ENCODE measurements at regions not wholly inside any gene's neighbourhood (a gene's known extent, or its start where the extent isn't known, plus 50 kb on each side); places are given as distances from the start of the nearest gene placed in this dataset.
"Not testable (repeated sequence)": the region's sequence is repeated elsewhere in the genome, so short reads cannot be mapped to it uniquely, and the experiment has no call there.

DNA sequence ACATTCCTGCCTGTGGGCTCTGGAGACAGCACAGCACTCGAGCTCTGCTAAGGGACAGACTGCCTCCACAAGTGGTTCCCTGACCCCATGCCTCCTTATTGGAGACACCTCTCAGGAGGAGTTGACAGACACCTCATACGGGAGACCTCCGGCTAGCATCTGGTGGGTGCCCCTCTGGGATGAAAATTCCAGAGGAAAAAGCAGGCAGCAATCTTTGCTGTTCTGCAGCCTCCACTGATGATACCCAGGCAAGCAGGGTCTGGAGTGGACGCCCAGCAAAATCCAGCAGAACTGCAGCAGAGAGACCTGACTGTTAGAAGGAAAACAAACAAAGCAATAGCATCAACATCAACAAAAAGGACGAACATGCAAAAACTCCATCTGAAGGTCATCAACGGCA lies 639.4 kb downstream of the SLC16A7 start:
- Mint-ChIP-seq H3K9me3 (peaks cover 6% of the 10 kb centered on the region), H3K4me3 (no peak overlapping the region), H3K36me3 (ENCODE audit: low read depth) (no peaks in the 10 kb centered on the region), H3K27me3 (ENCODE audit: low read depth) (no peaks in the 10 kb centered on the region), H3K4me1 (no peaks in the 10 kb centered on the region), H3K27ac (ENCODE audit: unreplicated experiment) (no peak overlapping the region)
- TF ChIP-seq, protein P1, sequence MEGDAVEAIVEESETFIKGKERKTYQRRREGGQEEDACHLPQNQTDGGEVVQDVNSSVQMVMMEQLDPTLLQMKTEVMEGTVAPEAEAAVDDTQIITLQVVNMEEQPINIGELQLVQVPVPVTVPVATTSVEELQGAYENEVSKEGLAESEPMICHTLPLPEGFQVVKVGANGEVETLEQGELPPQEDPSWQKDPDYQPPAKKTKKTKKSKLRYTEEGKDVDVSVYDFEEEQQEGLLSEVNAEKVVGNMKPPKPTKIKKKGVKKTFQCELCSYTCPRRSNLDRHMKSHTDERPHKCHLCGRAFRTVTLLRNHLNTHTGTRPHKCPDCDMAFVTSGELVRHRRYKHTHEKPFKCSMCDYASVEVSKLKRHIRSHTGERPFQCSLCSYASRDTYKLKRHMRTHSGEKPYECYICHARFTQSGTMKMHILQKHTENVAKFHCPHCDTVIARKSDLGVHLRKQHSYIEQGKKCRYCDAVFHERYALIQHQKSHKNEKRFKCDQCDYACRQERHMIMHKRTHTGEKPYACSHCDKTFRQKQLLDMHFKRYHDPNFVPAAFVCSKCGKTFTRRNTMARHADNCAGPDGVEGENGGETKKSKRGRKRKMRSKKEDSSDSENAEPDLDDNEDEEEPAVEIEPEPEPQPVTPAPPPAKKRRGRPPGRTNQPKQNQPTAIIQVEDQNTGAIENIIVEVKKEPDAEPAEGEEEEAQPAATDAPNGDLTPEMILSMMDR (conservative IDR thresholded peaks at IDR 0.05) = no peak
- DNase-seq (ENCODE audit: low read depth, low spot score) = no peak

DNA sequence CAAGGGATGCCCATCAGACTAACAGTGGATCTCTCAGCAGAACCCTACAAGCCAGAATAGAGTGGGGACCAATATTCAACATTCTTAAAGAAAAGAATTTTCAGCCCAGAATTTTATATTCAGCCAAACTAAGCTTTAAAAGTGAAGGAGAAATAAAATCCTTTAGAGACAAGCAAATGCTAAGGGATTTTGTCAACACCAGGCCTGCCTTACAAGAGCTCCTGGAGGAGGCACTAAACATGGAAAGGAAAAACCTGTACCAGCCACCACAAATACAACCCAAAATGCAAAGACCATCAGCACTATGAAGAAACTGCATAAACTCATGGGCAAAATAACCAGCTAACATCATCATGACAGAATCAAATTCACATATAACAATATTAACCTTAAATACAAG lies 640.6 kb downstream of the SLC16A7 start:
- not testable (repeated sequence) for H3K27ac Mint-ChIP-seq (ENCODE audit: unreplicated experiment); H3K27me3 Mint-ChIP-seq (ENCODE audit: low read depth); DNase-seq (ENCODE audit: low read depth, low spot score); H3K4me1 Mint-ChIP-seq; H3K36me3 Mint-ChIP-seq (ENCODE audit: low read depth); H3K9me3 Mint-ChIP-seq; H3K4me3 Mint-ChIP-seq

DNA sequence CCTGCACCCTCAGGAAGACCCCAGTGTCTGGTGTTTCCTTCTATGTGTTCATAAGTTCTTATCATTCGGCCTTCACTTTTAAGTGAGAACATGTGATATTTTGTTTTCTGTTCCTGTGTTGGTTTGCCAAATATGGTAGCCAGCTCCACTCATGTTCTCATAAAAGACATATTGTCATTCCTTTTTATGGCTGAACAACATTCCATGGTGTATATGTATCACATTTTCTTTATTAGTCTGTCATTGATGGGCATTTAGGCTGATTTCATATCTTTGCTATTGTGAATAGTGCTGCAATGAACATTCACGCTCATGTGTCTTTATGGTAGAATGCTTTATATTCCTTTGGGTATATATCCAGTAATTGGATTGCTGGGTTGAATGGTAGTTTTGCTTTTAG lies 645.1 kb downstream of the SLC16A7 start:
- Mint-ChIP-seq H3K4me3 (no peak overlapping the region), H3K27me3 (ENCODE audit: low read depth) (no peaks in the 10 kb centered on the region), H3K9me3 (peaks cover 6% of the 10 kb centered on the region), H3K27ac (ENCODE audit: unreplicated experiment) (no peak overlapping the region), H3K4me1 (no peaks in the 10 kb centered on the region), H3K36me3 (ENCODE audit: low read depth) (no peaks in the 10 kb centered on the region)
- TF ChIP-seq, protein P1 (conservative IDR thresholded peaks at IDR 0.05) = no peak
- no peak for DNase-seq (ENCODE audit: low read depth, low spot score)

DNA sequence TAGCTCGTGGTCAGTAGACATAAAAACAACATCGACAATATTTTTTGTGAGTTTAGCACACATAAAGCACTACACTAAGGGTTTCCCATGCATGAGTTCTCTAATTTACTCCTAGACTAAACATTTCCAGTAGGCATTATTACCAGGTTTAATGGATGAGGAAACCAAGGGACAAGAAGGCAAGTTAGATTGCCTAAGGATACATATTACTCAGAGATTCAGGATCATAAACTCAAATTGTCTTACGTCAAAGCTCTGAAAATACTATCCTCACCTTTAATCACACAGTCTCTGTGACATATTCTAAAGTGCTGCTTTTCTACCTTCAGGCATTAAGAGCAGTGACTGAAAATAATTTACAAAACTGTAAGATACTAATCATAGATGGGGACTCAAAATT lies 655.3 kb downstream of the SLC16A7 start:
- TF ChIP-seq, protein P1 (conservative IDR thresholded peaks at IDR 0.05) = no peak
- H3K27ac Mint-ChIP-seq (ENCODE audit: unreplicated experiment) = no peak overlapping the region
- no peaks in the 10 kb centered on the region for H3K4me1 Mint-ChIP-seq
- H3K27me3 Mint-ChIP-seq (ENCODE audit: low read depth) = no peaks in the 10 kb centered on the region
- no peaks in the 10 kb centered on the region for H3K36me3 Mint-ChIP-seq (ENCODE audit: low read depth)
- H3K4me3 Mint-ChIP-seq = no peak overlapping the region
- no peak for DNase-seq (ENCODE audit: low read depth, low spot score)
- no peaks in the 10 kb centered on the region for H3K9me3 Mint-ChIP-seq

DNA sequence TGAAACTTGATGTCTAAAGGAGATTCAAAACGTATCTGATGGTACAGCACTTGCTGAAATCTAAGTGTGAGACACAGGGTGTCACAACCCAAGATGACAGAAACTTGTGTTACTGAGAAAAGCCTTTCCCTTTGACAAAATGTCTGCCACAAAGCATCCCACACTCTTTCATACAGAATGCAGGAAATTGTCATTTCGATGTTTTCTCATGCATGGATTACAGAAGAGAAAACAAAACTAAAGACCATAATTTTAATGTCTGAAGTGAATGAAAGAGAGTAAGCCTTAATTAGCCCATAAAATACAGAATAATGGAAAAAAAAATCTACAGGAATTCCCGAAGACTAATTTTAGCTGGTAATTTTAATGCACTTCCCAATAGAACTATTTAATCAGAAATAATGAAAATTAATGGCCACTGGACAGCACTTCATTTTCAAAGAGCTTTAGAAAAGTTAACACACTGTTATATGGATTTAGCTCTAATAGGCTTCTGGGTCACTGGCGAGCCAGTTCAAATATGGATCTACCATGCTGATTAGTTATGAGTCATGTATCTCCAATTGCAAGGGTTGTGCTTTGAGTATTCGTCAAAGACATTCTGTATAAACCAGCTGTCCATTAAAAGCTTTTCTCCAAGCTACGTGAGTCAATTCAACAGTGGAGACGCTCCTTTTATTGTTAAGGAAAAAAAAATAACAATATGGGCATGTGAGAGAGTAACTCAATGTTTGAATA lies 656.7 kb downstream of the SLC16A7 start:
- TF ChIP-seq, protein P1 (conservative IDR thresholded peaks at IDR 0.05) = no peak
- no peak for DNase-seq (ENCODE audit: low read depth, low spot score)
- no peaks in the 10 kb centered on the region for H3K36me3 Mint-ChIP-seq (ENCODE audit: low read depth)
- no peak overlapping the region for H3K27ac Mint-ChIP-seq (ENCODE audit: unreplicated experiment)
- H3K4me3 Mint-ChIP-seq = no peak overlapping the region
- no peaks in the 10 kb centered on the region for H3K9me3 Mint-ChIP-seq
- H3K27me3 Mint-ChIP-seq (ENCODE audit: low read depth) = no peaks in the 10 kb centered on the region
- no peaks in the 10 kb centered on the region for H3K4me1 Mint-ChIP-seq

DNA sequence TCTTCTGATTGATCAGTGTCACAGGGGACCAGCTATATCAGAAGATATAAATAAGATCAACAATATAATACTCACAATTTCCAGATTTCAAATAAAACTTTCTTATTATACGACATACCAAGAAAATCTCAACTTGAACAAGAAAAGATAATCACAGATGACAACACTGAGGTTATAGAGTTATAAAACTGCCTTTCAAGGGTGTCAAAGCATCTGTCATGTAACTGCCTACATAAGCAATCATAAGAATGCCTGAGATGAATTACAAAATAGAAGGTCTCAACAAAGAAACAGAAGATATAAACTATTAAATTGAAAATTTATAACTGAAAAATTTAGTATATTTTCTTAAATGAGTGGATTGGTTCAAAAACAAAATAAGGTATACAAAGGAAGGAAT lies 659.2 kb downstream of the SLC16A7 start:
- no peak for DNase-seq (ENCODE audit: low read depth, low spot score)
- Mint-ChIP-seq H3K27ac (ENCODE audit: unreplicated experiment) (no peak overlapping the region), H3K27me3 (ENCODE audit: low read depth) (no peaks in the 10 kb centered on the region), H3K4me1 (no peaks in the 10 kb centered on the region), H3K4me3 (no peak overlapping the region), H3K9me3 (no peaks in the 10 kb centered on the region), H3K36me3 (ENCODE audit: low read depth) (no peaks in the 10 kb centered on the region)
- TF ChIP-seq, protein P1 (conservative IDR thresholded peaks at IDR 0.05) = no peak
